PC-3 (cell line): ENCODE measurements at regions not wholly inside any gene's neighbourhood (a gene's known extent, or its start where the extent isn't known, plus 50 kb on each side); places are given as distances from the start of the nearest gene placed in this dataset.

ENCODE experiments used
- ATAC-seq: fragments of 200-7000 bp; cut with Tn5 transposase; 2 replicates; pipeline ENCODE4 v1.9.1; 2020; ENCODE audit warnings: mild to moderate bottlenecking, moderate library complexity
- BruUV-seq: library from RNA; stranded (reverse); fragments of 400-500 nt; replicated peaks from 2 replicates; lab custom pipeline; 2021; lab: Mats Ljungman, UMichigan
- CTCF ChIA-PET: fragments of 300-600 bp; sonication (Branson Sonifier 250); formaldehyde crosslinking; loops from one replicate; lab custom pipeline; 2022; ENCODE audit warnings: antibody characterized with exemption; lab: Charles Lee
- POLR2A ChIA-PET: fragments of 300-600 bp; sonication (Branson Sonifier 250); formaldehyde crosslinking; loops from one replicate; lab custom pipeline; 2022; ENCODE audit warnings: antibody characterized with exemption; ENCODE audit not compliant: unreplicated experiment; lab: Charles Lee
- DNase-seq: peaks from one replicate; pipeline ENCODE4 v3.0.0-alpha.2; 2015
- H2AFZ ChIP-seq: fragments of 300-600 bp; sonication (generic); 2 replicates; pipeline ENCODE4 v1.6.0; 2016; ENCODE audit warnings: antibody characterized with exemption, low read length
- H3F3A ChIP-seq: fragments of 300-600 bp; sonication (generic); one replicate; pipeline ENCODE4 v1.6.0; 2017; ENCODE audit warnings: antibody characterized with exemption, low read length, control low read depth, mild to moderate bottlenecking; ENCODE audit not compliant: unreplicated experiment
- H3K27ac ChIP-seq: fragments of 300-600 bp; sonication (generic); 2 replicates; pipeline ENCODE4 v1.5.1; 2016; ENCODE audit warnings: mild to moderate bottlenecking, low read length
- H3K27me3 ChIP-seq: fragments of 300-600 bp; sonication (generic); 2 replicates; pipeline ENCODE4 v1.6.1; 2016; ENCODE audit warnings: low read length, mixed read lengths
- H3K36me3 ChIP-seq: fragments of 300-600 bp; sonication (generic); 2 replicates; pipeline ENCODE4 v1.6.1; 2016; ENCODE audit warnings: low read depth, mixed run types, low read length, mixed read lengths
- H3K4me1 ChIP-seq: fragments of 300-600 bp; sonication (generic); 2 replicates; pipeline ENCODE4 v1.5.1; 2016; ENCODE audit warnings: low read length; ENCODE audit not compliant: insufficient read depth
- H3K4me2 ChIP-seq: fragments of 300-600 bp; sonication (generic); 2 replicates; pipeline ENCODE4 v1.6.0; 2016; ENCODE audit warnings: low read length
- H3K4me3 ChIP-seq: fragments of 300-600 bp; sonication (generic); 2 replicates; pipeline ENCODE4 v1.5.1; 2016; ENCODE audit warnings: mild to moderate bottlenecking, low read length, mixed read lengths
- H3K79me2 ChIP-seq: fragments of 300-600 bp; sonication (generic); 2 replicates; pipeline ENCODE4 v1.6.1; 2017; ENCODE audit warnings: low read length, mixed read lengths
- H3K9ac ChIP-seq: fragments of 300-600 bp; sonication (generic); 2 replicates; pipeline ENCODE4 v1.6.0; 2016; ENCODE audit warnings: mild to moderate bottlenecking, low read length
- H3K9me2 ChIP-seq: fragments of 300-600 bp; sonication (generic); replicated peaks from 2 replicates; pipeline ENCODE4 v1.6.1; 2016; ENCODE audit warnings: mixed run types, low read length, mixed read lengths
- H3K9me3 ChIP-seq: fragments of 300-600 bp; sonication (generic); 2 replicates; pipeline ENCODE4 v1.6.1; 2016; ENCODE audit warnings: low read length, mixed read lengths
- H4K20me1 ChIP-seq: fragments of 300-600 bp; sonication (generic); 2 replicates; pipeline ENCODE4 v1.6.1; 2016; ENCODE audit warnings: low read length, mixed read lengths
- CTCF ChIP-seq: fragments of 300-600 bp; sonication (generic); conservative IDR thresholded peaks from 2 replicates; pipeline ENCODE4 v1.5.1; 2017; ENCODE audit warnings: antibody characterized with exemption, low read depth, mild to moderate bottlenecking, low read length
- EZH2 ChIP-seq: fragments of 300-600 bp; sonication (generic); IDR thresholded peaks from one replicate; pipeline ENCODE4 v1.6.1; 2017; ENCODE audit warnings: antibody characterized with exemption, mild to moderate bottlenecking, low read length; ENCODE audit not compliant: unreplicated experiment
- EZH2phosphoT487 ChIP-seq: fragments of 300-600 bp; sonication (generic); IDR thresholded peaks from 2 replicates; pipeline ENCODE4 v1.6.1; 2018; ENCODE audit warnings: mild to moderate bottlenecking, antibody characterized with exemption, low read length, borderline replicate concordance
- intact Hi-C: fragments of 100-400 bp; cut with micrococcal nuclease; formaldehyde crosslinking; loops from 2 replicates; pipeline ENCODE4 v1.9.0; 2023

DNA sequence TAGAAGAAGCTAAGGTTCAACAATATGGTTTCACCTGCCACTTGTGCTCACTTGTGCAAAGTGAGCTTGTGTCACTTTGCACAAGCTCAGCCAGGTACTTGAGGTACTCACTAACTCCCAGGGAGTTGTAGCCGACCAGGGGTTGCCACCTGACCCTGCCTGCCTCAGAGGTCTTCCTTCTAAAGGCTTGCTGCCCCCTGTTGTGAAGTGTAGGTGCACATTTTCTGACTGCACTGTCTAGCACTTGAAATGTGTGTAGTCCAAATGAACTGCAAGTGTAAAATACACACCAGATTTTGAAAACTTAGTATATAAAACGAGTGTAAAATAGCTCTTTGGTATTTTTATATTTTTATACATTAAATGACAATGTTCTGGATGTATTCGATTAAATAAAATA lies 230.8 kb downstream of the DLEU7 start:
- no peak for TF ChIP-seq CTCF
- no peak for TF ChIP-seq EZH2phosphoT487
- no peak for TF ChIP-seq EZH2
- ATAC-seq (no peak), DNase-seq (no peak)
- no peaks in the 10 kb centered on the region for H3K36me3 ChIP-seq
- H3K4me2 ChIP-seq = no peak overlapping the region
- H3K4me1 ChIP-seq = peaks cover 12% of the 10 kb centered on the region
- H2AFZ ChIP-seq = no peak overlapping the region
- intact Hi-C loops = no loop called here
- ChIA-PET CTCF (no interaction called here), POLR2A (no interaction called here)
- BruUV-seq = no TSS peak
- peaks cover 6% of the 10 kb centered on the region; the same call in 1 of the 2 replicates for H3K27me3 ChIP-seq
- H3K9me3 ChIP-seq = no peaks in the 10 kb centered on the region
- H3K79me2 ChIP-seq = no peaks in the 10 kb centered on the region
- H4K20me1 ChIP-seq = no peaks in the 10 kb centered on the region
- H3F3A ChIP-seq = no peaks in the 10 kb centered on the region
- H3K4me3 ChIP-seq = no peak overlapping the region
- no peak overlapping the region for H3K9ac ChIP-seq
- no peaks in the 10 kb centered on the region for H3K9me2 ChIP-seq
- no peak overlapping the region for H3K27ac ChIP-seq

DNA sequence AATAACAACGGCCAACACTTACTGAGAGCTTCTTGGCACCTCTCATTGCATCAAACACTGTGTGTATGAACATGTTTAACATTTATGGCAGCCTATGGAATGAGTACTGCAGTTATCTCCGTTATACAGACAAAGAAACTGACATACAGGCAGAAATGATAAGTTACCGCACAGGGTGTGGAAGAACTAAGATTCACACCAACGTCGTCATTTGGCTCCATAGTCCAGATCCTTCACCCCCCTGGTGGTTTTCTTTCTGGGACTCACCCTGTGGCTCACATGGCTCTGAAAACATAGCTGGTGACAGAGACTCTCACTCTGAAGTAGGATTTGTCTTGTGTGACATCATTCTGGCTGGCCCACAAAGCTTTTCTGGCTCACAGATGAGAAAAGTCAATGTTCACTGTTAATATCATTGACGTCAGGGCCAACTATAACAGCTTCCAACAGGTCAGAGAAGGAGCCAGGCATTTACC lies 230.1 kb downstream of the DLEU7 start:
- intact Hi-C loops = no loop called here
- H3K27ac ChIP-seq = no peak overlapping the region
- no peaks in the 10 kb centered on the region for H3K9me2 ChIP-seq
- CTCF ChIA-PET = no interaction called here
- BruUV-seq = no TSS peak
- H4K20me1 ChIP-seq = no peaks in the 10 kb centered on the region
- no peak overlapping the region for H3K4me3 ChIP-seq
- H3K9me3 ChIP-seq = no peaks in the 10 kb centered on the region
- ATAC-seq (no peak), DNase-seq (no peak)
- H3K27me3 ChIP-seq = peaks cover 6% of the 10 kb centered on the region; the same call in 1 of the 2 replicates
- H3K4me2 ChIP-seq = no peak overlapping the region
- TF ChIP-seq CTCF = no peak
- no peak for TF ChIP-seq EZH2phosphoT487
- TF ChIP-seq EZH2 = no peak
- H3K79me2 ChIP-seq = no peaks in the 10 kb centered on the region
- no peak overlapping the region for H3K9ac ChIP-seq
- H2AFZ ChIP-seq = no peak overlapping the region
- POLR2A ChIA-PET = no interaction called here
- H3K36me3 ChIP-seq = no peaks in the 10 kb centered on the region
- peaks cover 17% of the 10 kb centered on the region for H3K4me1 ChIP-seq
- no peaks in the 10 kb centered on the region for H3F3A ChIP-seq

- intact Hi-C loops = no loop called here
- CTCF ChIA-PET = interaction anchor here (0.6 kb wide), 1 partner anchor 16 kb away, joined by 4 read pairs; no protein-coding TSS in a partner anchor
- Histone ChIP-seq H2AFZ (no peak overlapping the region), H4K20me1 (no peaks in the 10 kb centered on the region), H3K4me1 (peaks cover 17% of the 10 kb centered on the region), H3K27me3 (no peaks in the 10 kb centered on the region), H3K9ac (no peak overlapping the region), H3K4me3 (no peak overlapping the region), H3K4me2 (no peak overlapping the region), H3K9me2 (no peaks in the 10 kb centered on the region), H3F3A (no peaks in the 10 kb centered on the region), H3K79me2 (no peaks in the 10 kb centered on the region), H3K9me3 (no peaks in the 10 kb centered on the region), H3K36me3 (no peaks in the 10 kb centered on the region), H3K27ac (no peak overlapping the region)
- TF ChIP-seq EZH2 (no peak), EZH2phosphoT487 (no peak), CTCF (no peak)
- POLR2A ChIA-PET = no interaction called here
- ATAC-seq (no peak), DNase-seq (no peak)
- no TSS peak for BruUV-seq
Measured at GRCh38 chr13:50615234-50615633, 228.3 kb downstream of the DLEU7 start.
